Skeletal muscle cell (primary cell): ENCODE measurements at regions not wholly inside any gene's neighbourhood (a gene's known extent, or its start where the extent isn't known, plus 50 kb on each side); places are given as distances from the start of the nearest gene placed in this dataset.

Experiments used
- DNase-seq: peaks from one replicate; pipeline ENCODE4 v3.0.0-alpha.2; 2010; ENCODE audit warnings: low read depth
- H3K4me3 ChIP-seq: 2 replicates; pipeline ENCODE4 v1.5.1; 2011; ENCODE audit warnings: low read depth, mild to moderate bottlenecking, control low read depth, low read length, moderate library complexity

GRCh38 chrX:42628471-42628870, 149.5 kb downstream of the PPP1R2C start:
- no peak overlapping the region for H3K4me3 ChIP-seq
- no peak for DNase-seq

- DNase-seq: no peak
- no peak overlapping the region for H3K4me3 ChIP-seq
Measured at GRCh38 chrX:42627891-42628290, 150.1 kb downstream of the PPP1R2C start.

GRCh38 chrX:42624524-42624923, 153.4 kb downstream of the PPP1R2C start:
- H3K4me3 ChIP-seq: no peak overlapping the region

GRCh38 chrX:42619068-42619467, 158.9 kb downstream of the PPP1R2C start:
- H3K4me3 ChIP-seq: no peak overlapping the region
- DNase-seq: no peak

More at GRCh38 chrX:42624524-42624923, 153.4 kb downstream of the PPP1R2C start:
- DNase-seq: no peak

GRCh38 chrX:42616981-42617380, 161.0 kb downstream of the PPP1R2C start:
- DNase-seq: no peak
- H3K4me3 ChIP-seq: no peak overlapping the region

- DNase-seq: no peak
- no peak overlapping the region for H3K4me3 ChIP-seq
Measured at GRCh38 chrX:42615161-42615563, 162.8 kb downstream of the PPP1R2C start.

GRCh38 chrX:42606591-42606990, 171.4 kb downstream of the PPP1R2C start:
- H3K4me3 ChIP-seq: no peak overlapping the region
- no peak for DNase-seq

GRCh38 chrX:42604302-42604701, 173.7 kb downstream of the PPP1R2C start:
- H3K4me3 ChIP-seq: no peak overlapping the region
- no peak for DNase-seq

- DNase-seq: no peak
- no peak overlapping the region for H3K4me3 ChIP-seq
Measured at GRCh38 chrX:42603016-42603415, 174.9 kb downstream of the PPP1R2C start.

GRCh38 chrX:42602566-42602965, 175.4 kb downstream of the PPP1R2C start:
- H3K4me3 ChIP-seq: no peak overlapping the region
- DNase-seq: no peak

GRCh38 chrX:42602136-42602535, 175.8 kb downstream of the PPP1R2C start:
- DNase-seq: no peak
- no peak overlapping the region for H3K4me3 ChIP-seq

GRCh38 chrX:42597481-42597880, 180.5 kb downstream of the PPP1R2C start:
- no peak overlapping the region for H3K4me3 ChIP-seq
- no peak for DNase-seq

GRCh38 chrX:42585842-42586621, 191.9 kb downstream of the PPP1R2C start:
- no peak for DNase-seq

GRCh38 chrX:42577936-42578470, 200.0 kb downstream of the PPP1R2C start:
- no peak overlapping the region for H3K4me3 ChIP-seq
- no peak for DNase-seq

More at GRCh38 chrX:42585842-42586621, 191.9 kb downstream of the PPP1R2C start:
- no peak overlapping the region for H3K4me3 ChIP-seq

- DNase-seq: no peak
- H3K4me3 ChIP-seq: no peak overlapping the region
Measured at GRCh38 chrX:42567268-42567667, 210.7 kb downstream of the PPP1R2C start.

GRCh38 chrX:42565739-42566138, 212.2 kb downstream of the PPP1R2C start:
- no peak for DNase-seq
- H3K4me3 ChIP-seq: no peak overlapping the region

GRCh38 chrX:42546800-42547199, 231.2 kb downstream of the PPP1R2C start:
- no peak for DNase-seq

GRCh38 chrX:42544883-42545282, 233.1 kb downstream of the PPP1R2C start:
- H3K4me3 ChIP-seq: no peak overlapping the region
- no peak for DNase-seq

More at GRCh38 chrX:42546800-42547199, 231.2 kb downstream of the PPP1R2C start:
- H3K4me3 ChIP-seq: no peak overlapping the region

- H3K4me3 ChIP-seq: no peak overlapping the region
- DNase-seq: no peak
Measured at GRCh38 chrX:42541554-42541953, 236.4 kb downstream of the PPP1R2C start.

GRCh38 chrX:42540146-42540545, 237.8 kb downstream of the PPP1R2C start:
- H3K4me3 ChIP-seq: no peak overlapping the region
- DNase-seq: no peak

GRCh38 chrX:42538405-42538804, 239.6 kb downstream of the PPP1R2C start:
- H3K4me3 ChIP-seq: no peak overlapping the region
- no peak for DNase-seq
